ENCODE measurements at regions not wholly inside any gene's neighbourhood (a gene's known extent, or its start where the extent isn't known, plus 50 kb on each side); places are given as distances from the start of the nearest gene placed in this dataset.

GRCh38 chr9:82512728-82513127, 524.2 kb downstream of the SPATA31D1 start:
- H2BK12ac ChIP-seq (ENCODE audit: insufficient read length, low read depth, low read length), result no peak overlapping the region
- no peak overlapping the region for H4K91ac ChIP-seq (ENCODE audit: insufficient read length, low read depth, low read length)
- no peak overlapping the region for H2BK20ac ChIP-seq (ENCODE audit: low read depth, low read length, poor library complexity, severe bottlenecking)
- H3K4me1 Mint-ChIP-seq, result no peaks in the 10 kb centered on the region
- TF ChIP-seq CTCF (conservative IDR thresholded peaks at IDR 0.05), result no peak
- H3K4me3 Mint-ChIP-seq, result no peak overlapping the region
- H3K4me1 ChIP-seq (ENCODE audit: insufficient read depth, low read length), result no peaks in the 10 kb centered on the region
- H2AFZ ChIP-seq (ENCODE audit: low read length), result no peak overlapping the region
- H3K27ac Mint-ChIP-seq, result no peak overlapping the region
- no CpG with 5 or more reads among the region's 5 CpGs for WGBS (ENCODE audit: extremely low coverage, insufficient read length, low lambda C conversion rate)
- H3K9me3 Mint-ChIP-seq, result no peaks in the 10 kb centered on the region; a peak in 2 of 5 replicates
- no peak overlapping the region for H3K4ac ChIP-seq (ENCODE audit: low read depth, low read length)
- no peak overlapping the region for H4K8ac ChIP-seq (replicated peaks; ENCODE audit: insufficient read length, low read depth, low read length)
- H2AK5ac ChIP-seq (ENCODE audit: insufficient read length, low read length), result no peak overlapping the region
- H3K23me2 ChIP-seq (ENCODE audit: insufficient read length, low read depth, low read length, poor library complexity, severe bottlenecking), result no peaks in the 10 kb centered on the region
- H3K9me3 ChIP-seq (ENCODE audit: control insufficient read depth, low read depth, low read length), result no peaks in the 10 kb centered on the region
- no peak overlapping the region for H3T11ph ChIP-seq (ENCODE audit: low read length)
- H3K27me3 Mint-ChIP-seq (ENCODE audit: low read depth), result no peaks in the 10 kb centered on the region
- no peak overlapping the region for H3K23ac ChIP-seq (ENCODE audit: insufficient read length, low read depth, low read length)
- no peak overlapping the region for H2BK120ac ChIP-seq (ENCODE audit: low read depth, low read length, poor library complexity, severe bottlenecking)
- no peaks in the 10 kb centered on the region for H3K79me1 ChIP-seq (ENCODE audit: insufficient read depth, low read depth, low read length, poor library complexity, severe bottlenecking)
- H3K56ac ChIP-seq (ENCODE audit: insufficient read length, low read depth, low read length), result no peak overlapping the region
- H2BK5ac ChIP-seq (ENCODE audit: insufficient read length, low read length), result no peak overlapping the region
- no peak for DNase-seq
- H3K36me3 Mint-ChIP-seq (ENCODE audit: insufficient read depth in 1 of 3, low read depth in 3 of 3), result 0 out of 7 replicates have a peak, but pooled peaks cover 0 to 4% (median 0%) of the 10 kb centered on the region in 3 experiments
- H3K79me2 ChIP-seq (ENCODE audit: insufficient read depth, low read length), result no peaks in the 10 kb centered on the region
- no peak overlapping the region for H3K18ac ChIP-seq (ENCODE audit: insufficient read length, low read depth, low read length)
- H3K4me2 ChIP-seq (ENCODE audit: insufficient read depth, insufficient read length, low read length), result no peak overlapping the region
- H4K20me1 ChIP-seq (ENCODE audit: control insufficient read depth, insufficient read depth, insufficient read length), result no peaks in the 10 kb centered on the region
- no peaks in the 10 kb centered on the region for H3K27me3 ChIP-seq (ENCODE audit: insufficient read depth, low read length)
- H3K9ac ChIP-seq (ENCODE audit: extremely low read depth, insufficient read length, low read length), result no peak overlapping the region
- H4K5ac ChIP-seq (ENCODE audit: insufficient read length, low read depth, low read length), result no peak overlapping the region
- no peak overlapping the region for H3K14ac ChIP-seq (ENCODE audit: insufficient read depth, low read length)
- H2BK15ac ChIP-seq (ENCODE audit: low read depth, low read length), result no peak overlapping the region
- no peak overlapping the region for H3K27ac ChIP-seq (ENCODE audit: insufficient read length, low read depth, low read length)
